Right lobe of liver (tissue), 4 donors: ENCODE measurements at regions not wholly inside any gene's neighbourhood (a gene's known extent, or its start where the extent isn't known, plus 50 kb on each side); places are given as distances from the start of the nearest gene placed in this dataset.

Experiments used
- POLR2A ChIP-seq: fragments of 450-650 bp; IDR thresholded peaks from one replicate; pipeline ENCODE4 v1.6.1; 2017; ENCODE audit warnings: antibody characterized with exemption, mild to moderate bottlenecking
- TF ChIP-seq, protein P1 (sequence below), 4 donors: fragments of 200-600 bp in 3 of 4; fragments of 450-650 bp in 1 of 4; IDR thresholded peaks; one replicate each; pipeline versions ENCODE4 v1.5.1 to v1.8.0; 2016 to 2022; ENCODE audit warnings: antibody characterized with exemption in 4 of 4, mild to moderate bottlenecking in 2 of 4
- donor health status: DM: no; HTN: no; CAD: no.
- donor health status: DM: no; HTN: no; CAD: no.
- donor health status: DM: no; HTN: yes; CAD: no.

DNA sequence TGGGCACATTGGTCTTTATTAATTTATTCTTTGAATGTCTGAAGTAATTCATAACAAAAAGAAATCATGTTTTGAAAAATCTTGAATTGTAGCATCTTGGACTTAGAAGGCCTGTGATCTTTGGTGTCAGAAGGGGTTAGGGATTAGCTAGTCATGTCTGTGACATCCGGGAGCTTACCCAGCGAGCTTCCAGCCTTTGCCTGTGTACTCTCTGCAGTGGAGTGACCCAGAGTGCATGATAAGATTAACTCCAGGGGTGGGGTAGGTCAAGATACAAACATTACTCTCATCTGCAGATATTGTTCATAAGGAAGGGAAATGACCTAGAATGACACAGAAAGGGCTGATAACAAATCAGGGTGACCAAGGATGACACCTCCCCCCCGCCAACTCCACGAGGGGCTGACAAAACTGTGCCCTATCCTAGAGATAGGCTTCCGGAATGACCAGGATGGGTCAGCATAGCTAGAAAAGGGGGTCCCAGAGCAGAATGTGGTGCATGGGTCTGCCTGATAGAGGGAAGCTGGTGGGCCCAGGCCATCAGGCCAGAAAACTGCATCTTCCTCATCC lies 56.6 kb upstream of the BLCAP start:
- TF ChIP-seq, protein P1, sequence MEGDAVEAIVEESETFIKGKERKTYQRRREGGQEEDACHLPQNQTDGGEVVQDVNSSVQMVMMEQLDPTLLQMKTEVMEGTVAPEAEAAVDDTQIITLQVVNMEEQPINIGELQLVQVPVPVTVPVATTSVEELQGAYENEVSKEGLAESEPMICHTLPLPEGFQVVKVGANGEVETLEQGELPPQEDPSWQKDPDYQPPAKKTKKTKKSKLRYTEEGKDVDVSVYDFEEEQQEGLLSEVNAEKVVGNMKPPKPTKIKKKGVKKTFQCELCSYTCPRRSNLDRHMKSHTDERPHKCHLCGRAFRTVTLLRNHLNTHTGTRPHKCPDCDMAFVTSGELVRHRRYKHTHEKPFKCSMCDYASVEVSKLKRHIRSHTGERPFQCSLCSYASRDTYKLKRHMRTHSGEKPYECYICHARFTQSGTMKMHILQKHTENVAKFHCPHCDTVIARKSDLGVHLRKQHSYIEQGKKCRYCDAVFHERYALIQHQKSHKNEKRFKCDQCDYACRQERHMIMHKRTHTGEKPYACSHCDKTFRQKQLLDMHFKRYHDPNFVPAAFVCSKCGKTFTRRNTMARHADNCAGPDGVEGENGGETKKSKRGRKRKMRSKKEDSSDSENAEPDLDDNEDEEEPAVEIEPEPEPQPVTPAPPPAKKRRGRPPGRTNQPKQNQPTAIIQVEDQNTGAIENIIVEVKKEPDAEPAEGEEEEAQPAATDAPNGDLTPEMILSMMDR (IDR thresholded peaks at IDR 0.05): no peak
- TF ChIP-seq POLR2A: no peak
